ENCODE measurements at regions not wholly inside any gene's neighbourhood (a gene's known extent, or its start where the extent isn't known, plus 50 kb on each side); places are given as distances from the start of the nearest gene placed in this dataset.
"Not testable (repeated sequence)": the region's sequence is repeated elsewhere in the genome, so short reads cannot be mapped to it uniquely, and the experiment has no call there.

DNA sequence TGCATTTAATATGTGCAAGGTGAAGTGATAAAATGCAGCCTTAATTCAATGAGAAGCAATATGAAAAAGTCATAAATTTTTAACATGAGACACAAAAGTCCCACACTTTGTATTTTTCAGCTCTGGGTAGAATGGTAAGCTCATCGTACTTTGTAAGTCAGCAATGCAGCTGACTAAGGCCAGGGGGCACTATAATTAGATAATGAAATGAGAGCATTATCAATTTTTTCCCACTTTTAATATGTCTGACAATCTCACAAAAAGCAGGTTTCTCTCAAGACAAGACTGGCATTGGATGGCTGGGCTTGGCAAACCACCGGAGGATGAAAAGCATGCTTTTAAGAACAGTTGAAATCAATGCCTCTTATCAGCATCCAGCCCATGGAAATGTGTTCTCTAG, 162.8 kb downstream of the FAM174A start:
- DNase-seq: no peak

GRCh38 chr5:100706776-100707175, 171.6 kb downstream of the FAM174A start:
- DNase-seq: no peak

DNA sequence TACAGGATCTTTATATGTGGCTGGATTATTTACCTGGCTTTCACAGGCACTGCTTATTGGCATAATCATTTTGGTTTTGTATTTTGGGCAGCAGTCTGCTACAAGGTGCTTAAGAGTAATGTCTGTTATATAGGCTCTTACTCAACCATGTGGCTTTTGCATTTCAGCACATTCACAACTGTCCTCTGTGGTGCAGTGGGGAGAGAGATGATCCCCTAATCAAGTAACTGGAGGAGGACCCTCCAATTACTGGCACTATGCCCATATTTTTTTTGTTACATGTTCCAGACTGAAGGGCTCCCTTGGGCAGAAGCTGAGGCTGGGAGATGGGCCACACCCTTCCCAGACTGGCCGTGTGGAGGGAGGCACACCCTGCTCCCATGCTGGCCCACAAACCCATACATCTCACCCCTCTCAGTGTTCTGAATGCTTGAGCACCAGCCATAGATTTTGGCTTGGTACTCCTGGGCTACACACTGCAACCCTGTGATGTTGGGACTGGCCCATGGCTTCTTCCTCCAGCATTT, 173.5 kb downstream of the FAM174A start:
- no peak for DNase-seq

DNA sequence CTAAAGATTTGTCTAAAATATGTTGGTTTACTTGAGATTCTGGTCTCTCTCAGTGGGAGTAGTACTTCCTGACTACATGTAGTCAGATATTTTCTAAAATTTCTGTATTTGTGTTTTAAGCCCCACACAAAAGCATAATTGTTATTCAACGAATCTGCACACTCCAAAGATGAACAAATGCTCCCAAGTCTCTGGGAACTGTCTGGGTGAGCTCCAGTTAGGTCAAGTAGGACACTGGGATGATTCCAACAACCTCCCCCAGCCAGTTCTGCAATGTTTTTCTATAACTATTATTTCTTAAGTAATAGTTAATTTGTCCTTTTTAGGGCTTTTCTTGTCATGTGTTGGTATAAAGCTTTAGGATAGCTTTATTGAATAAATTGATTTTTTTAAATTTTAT, 174.6 kb downstream of the FAM174A start:
- DNase-seq: no peak

DNA sequence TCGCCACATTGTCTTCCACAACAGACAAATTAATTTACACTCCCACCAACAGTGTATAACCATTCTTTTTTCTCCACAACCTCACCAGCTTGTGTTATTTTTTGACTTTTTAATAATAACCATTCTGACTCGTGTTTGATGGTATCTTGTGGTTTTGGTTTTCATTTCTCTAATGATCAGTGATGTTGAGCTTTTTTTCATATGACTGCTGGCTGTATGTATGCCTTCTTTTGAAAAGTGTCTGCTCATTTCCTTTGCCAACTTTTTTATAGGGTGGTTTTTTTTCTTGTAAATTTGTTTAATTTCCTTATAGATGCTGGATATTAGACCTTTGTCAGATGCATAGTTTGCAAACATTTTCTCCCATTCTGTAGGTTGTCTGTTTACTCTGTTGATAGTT, 179.6 kb downstream of the FAM174A start:
- not testable (repeated sequence) for DNase-seq

GRCh38 chr5:100722657-100723056, 180.4 kb downstream of the ST8SIA4 start:
- no peak for DNase-seq

GRCh38 chr5:100723229-100723628, 179.9 kb downstream of the ST8SIA4 start:
- DNase-seq: no peak

DNA sequence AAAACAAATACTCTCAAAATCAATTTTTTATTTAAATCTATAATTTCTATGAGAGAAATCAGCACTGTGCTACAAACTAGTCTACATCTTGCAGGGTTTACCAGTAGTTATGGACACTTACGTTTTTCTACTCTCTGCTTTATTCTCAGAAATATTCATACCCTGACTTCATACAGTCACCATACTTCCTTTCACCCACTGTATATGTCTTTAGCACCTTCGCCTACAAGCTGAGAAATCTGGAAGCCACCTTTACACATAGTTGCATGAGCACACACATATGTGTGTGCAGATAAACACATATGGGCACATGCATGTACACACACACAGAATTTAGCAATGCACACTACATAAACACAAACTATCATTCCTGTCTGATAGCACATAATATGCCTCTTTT, 177.0 kb downstream of the ST8SIA4 start:
- DNase-seq: no peak

- DNase-seq: no peak
Measured at GRCh38 chr5:100731768-100732167, 171.3 kb downstream of the ST8SIA4 start.

- DNase-seq: no peak
Measured at GRCh38 chr5:100746730-100747129, 156.4 kb downstream of the ST8SIA4 start.

DNA sequence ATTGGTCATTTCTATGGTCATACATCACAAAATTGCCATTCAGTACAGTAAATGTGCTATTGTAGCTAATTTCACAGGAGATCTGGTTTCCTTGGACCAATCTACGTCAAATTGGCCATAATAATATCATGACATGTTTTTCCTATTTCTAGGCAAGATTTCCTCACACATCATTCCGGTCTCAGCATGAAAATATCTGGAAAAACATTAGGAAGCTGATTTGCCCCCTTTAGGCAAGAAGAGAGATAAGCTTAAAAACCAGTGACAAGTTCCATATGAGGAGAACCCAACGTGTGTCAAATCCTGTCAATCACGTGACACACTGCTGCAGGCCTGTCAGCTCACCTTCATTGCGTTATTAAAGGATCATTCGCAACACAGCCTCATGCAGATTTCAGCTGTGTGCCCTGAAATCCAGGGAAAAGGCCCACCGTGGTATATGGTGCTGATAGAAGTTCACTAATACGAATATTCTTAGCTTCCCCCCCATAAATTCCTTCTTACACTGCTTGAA, 153.3 kb downstream of the ST8SIA4 start:
- no peak for DNase-seq

- no peak for DNase-seq
Measured at GRCh38 chr5:100755435-100755834, 147.6 kb downstream of the ST8SIA4 start.
